Uterus (tissue), 2 donors: ENCODE measurements at regions not wholly inside any gene's neighbourhood (a gene's known extent, or its start where the extent isn't known, plus 50 kb on each side); places are given as distances from the start of the nearest gene placed in this dataset.

ENCODE experiments used
- POLR2A ChIP-seq, 2 donors: fragments of 450-650 bp; IDR thresholded peaks; one replicate each; pipeline ENCODE4 v1.6.1; 2016; ENCODE audit warnings: antibody characterized with exemption in 2 of 2, mild to moderate bottlenecking in 1 of 2, moderate library complexity in 1 of 2
- TF ChIP-seq, protein P1 (sequence below), 4 experiments: fragments of 200-600 bp in 2 of 4; fragments of 450-650 bp in 2 of 4; sonication (generic) in 2 of 4; IDR thresholded peaks; one replicate each; pipeline ENCODE4 v1.5.1; 2016 to 2019; ENCODE audit warnings: antibody characterized with exemption in 4 of 4, mild to moderate bottlenecking in 2 of 4, moderate library complexity in 1 of 4

DNA sequence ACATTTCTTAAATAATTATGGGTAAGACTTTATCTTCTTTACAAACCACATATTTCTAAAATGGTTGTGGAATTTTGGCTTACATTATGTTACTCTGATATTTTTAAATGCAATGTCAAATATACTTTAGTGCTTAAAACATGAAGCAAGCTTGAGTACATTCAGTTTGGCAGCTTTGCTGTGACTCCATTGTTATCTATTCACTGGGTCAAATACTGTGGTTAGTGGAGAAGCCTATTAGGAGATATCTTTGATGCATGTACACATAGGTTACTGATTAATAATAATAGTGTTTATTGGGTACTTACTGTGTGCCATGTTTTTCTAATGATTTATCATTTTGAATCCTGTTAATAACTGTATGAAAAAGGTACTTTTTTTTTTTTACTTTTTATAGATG is 520.4 kb upstream of the B3GALT2 start:
- TF ChIP-seq POLR2A (IDR thresholded peaks at IDR 0.05), result no peak
- TF ChIP-seq, protein P1, sequence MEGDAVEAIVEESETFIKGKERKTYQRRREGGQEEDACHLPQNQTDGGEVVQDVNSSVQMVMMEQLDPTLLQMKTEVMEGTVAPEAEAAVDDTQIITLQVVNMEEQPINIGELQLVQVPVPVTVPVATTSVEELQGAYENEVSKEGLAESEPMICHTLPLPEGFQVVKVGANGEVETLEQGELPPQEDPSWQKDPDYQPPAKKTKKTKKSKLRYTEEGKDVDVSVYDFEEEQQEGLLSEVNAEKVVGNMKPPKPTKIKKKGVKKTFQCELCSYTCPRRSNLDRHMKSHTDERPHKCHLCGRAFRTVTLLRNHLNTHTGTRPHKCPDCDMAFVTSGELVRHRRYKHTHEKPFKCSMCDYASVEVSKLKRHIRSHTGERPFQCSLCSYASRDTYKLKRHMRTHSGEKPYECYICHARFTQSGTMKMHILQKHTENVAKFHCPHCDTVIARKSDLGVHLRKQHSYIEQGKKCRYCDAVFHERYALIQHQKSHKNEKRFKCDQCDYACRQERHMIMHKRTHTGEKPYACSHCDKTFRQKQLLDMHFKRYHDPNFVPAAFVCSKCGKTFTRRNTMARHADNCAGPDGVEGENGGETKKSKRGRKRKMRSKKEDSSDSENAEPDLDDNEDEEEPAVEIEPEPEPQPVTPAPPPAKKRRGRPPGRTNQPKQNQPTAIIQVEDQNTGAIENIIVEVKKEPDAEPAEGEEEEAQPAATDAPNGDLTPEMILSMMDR (IDR thresholded peaks at IDR 0.05), result no peak
